ENCODE measurements at regions not wholly inside any gene's neighbourhood (a gene's known extent, or its start where the extent isn't known, plus 50 kb on each side); places are given as distances from the start of the nearest gene placed in this dataset.

GRCh38 chr5:85441156-85441555 is 1056.5 kb upstream of the EDIL3 start:
- H3K27me3 Mint-ChIP-seq = no peaks in the 10 kb centered on the region
- no peak overlapping the region for H3K4me3 Mint-ChIP-seq (ENCODE audit: low read depth)
- no peaks in the 10 kb centered on the region for H3K36me3 Mint-ChIP-seq (ENCODE audit: insufficient read depth)
- no peak for DNase-seq (ENCODE audit: low spot score, unreplicated experiment)
- TF ChIP-seq CTCF (IDR thresholded peaks at IDR 0.05; ENCODE audit: unreplicated experiment) = no peak
- no peak overlapping the region for H3K27ac Mint-ChIP-seq
- no peaks in the 10 kb centered on the region for H3K9me3 Mint-ChIP-seq (ENCODE audit: low read depth)
- H3K4me1 Mint-ChIP-seq (ENCODE audit: low read depth) = no peaks in the 10 kb centered on the region

DNA sequence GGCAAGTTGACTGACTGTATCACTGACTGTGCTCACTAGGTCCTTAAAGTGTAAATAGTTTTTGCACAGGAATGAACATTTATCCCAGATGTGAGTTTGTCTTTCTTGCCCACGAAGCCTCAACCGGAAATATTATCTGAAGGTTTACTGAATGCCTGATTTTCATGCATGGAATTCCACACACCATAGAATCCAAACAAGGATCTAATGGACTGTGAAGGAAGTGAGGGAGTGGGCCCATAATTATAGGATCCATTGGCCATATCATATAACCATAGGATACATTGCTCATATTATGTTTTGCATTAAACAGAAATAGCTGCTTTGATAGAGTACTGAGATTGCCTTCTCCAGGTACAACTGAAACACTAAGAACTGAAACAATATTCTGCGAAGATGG is 1057.2 kb upstream of the EDIL3 start:
- H3K27me3 Mint-ChIP-seq = no peaks in the 10 kb centered on the region
- DNase-seq (ENCODE audit: low spot score, unreplicated experiment) = no peak
- no peak for TF ChIP-seq CTCF (IDR thresholded peaks at IDR 0.05; ENCODE audit: unreplicated experiment)
- H3K36me3 Mint-ChIP-seq (ENCODE audit: insufficient read depth) = no peaks in the 10 kb centered on the region
- no peak overlapping the region for H3K27ac Mint-ChIP-seq
- no peaks in the 10 kb centered on the region for H3K4me1 Mint-ChIP-seq (ENCODE audit: low read depth)
- H3K4me3 Mint-ChIP-seq (ENCODE audit: low read depth) = no peak overlapping the region
- no peaks in the 10 kb centered on the region for H3K9me3 Mint-ChIP-seq (ENCODE audit: low read depth)

DNA sequence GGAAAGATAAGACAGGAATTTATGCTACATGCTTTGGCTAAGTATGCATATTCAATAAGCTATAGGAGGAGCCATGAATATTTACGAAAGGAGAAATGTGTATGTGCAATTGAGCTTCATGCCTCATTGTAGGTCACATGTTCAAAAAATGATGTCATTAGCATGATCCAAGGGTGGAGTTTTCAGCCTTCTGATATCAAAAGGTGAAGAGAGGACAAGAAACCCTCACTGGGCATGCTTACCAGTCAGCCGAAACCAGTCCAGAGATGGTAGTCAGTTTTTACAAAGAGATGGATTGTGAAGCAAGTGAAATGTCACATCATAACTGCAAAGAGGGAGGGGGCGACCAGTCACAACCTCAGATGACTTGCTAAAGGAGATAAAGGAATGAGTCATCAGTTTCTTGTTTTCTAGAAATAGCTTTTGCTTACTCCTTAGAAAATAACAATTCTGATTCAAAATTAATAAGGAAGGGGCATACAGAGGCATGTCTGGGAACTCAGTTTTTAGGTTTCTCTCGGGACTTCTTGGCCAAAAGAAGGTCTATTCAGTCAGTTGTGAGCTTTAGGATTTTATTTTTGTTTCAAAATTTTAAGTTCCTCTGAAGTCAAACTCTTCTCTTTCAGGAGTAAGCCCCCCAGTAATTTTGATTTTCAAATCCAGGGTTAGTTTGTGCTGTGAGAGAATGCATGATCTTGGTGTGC is 1067.8 kb upstream of the EDIL3 start:
- TF ChIP-seq CTCF (IDR thresholded peaks at IDR 0.05; ENCODE audit: unreplicated experiment) = no peak
- H3K27ac Mint-ChIP-seq = no peak overlapping the region
- no peaks in the 10 kb centered on the region for H3K4me1 Mint-ChIP-seq (ENCODE audit: low read depth)
- DNase-seq (ENCODE audit: low spot score, unreplicated experiment) = no peak
- H3K9me3 Mint-ChIP-seq (ENCODE audit: low read depth) = no peaks in the 10 kb centered on the region
- H3K4me3 Mint-ChIP-seq (ENCODE audit: low read depth) = no peak overlapping the region
- no peaks in the 10 kb centered on the region for H3K27me3 Mint-ChIP-seq
- H3K36me3 Mint-ChIP-seq (ENCODE audit: insufficient read depth) = no peaks in the 10 kb centered on the region

DNA sequence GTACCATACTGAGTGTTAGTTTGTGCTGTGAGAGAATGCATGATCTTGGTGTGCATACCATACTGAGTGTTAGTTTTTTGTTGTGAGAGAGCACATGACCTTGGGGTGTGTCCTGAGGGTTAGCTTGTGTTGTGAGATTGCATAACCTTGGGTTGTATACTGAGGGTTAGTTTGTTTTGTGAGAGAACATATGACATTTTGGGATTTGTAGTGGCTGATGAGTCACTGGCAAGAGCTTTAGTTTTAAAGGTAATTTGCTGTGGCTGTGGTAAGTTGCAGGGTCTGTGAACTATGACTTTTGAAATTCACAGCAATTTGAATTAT is 1068.3 kb upstream of the EDIL3 start:
- Mint-ChIP-seq H3K27me3 (no peaks in the 10 kb centered on the region), H3K9me3 (ENCODE audit: low read depth) (no peaks in the 10 kb centered on the region), H3K27ac (no peak overlapping the region), H3K4me1 (ENCODE audit: low read depth) (no peaks in the 10 kb centered on the region), H3K4me3 (ENCODE audit: low read depth) (no peak overlapping the region), H3K36me3 (ENCODE audit: insufficient read depth) (no peaks in the 10 kb centered on the region)
- DNase-seq (ENCODE audit: low spot score, unreplicated experiment) = no peak
- no peak for TF ChIP-seq CTCF (IDR thresholded peaks at IDR 0.05; ENCODE audit: unreplicated experiment)

DNA sequence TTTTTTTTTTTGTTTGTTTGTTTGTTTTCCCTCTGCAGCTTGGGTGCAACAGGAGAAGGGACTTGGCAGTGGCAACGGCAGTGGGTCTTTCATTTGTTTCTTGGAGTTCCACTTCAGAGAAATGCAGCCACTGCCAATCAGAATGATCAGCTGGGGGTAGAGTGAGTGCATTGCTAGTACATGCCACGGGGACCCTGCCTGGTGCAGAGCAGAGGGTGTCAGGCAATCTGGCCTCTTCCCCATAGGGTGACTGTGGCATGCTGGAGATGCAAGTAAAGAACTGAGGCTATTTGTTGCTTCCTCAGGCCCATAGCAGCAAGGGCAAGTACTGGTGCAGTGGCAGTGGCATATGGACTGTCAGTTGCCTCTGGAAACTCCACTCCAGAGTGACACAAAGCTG is 1073.6 kb upstream of the EDIL3 start:
- Mint-ChIP-seq H3K36me3 (ENCODE audit: insufficient read depth) (no peaks in the 10 kb centered on the region), H3K4me1 (ENCODE audit: low read depth) (no peaks in the 10 kb centered on the region), H3K27ac (no peak overlapping the region), H3K9me3 (ENCODE audit: low read depth) (no peaks in the 10 kb centered on the region), H3K4me3 (ENCODE audit: low read depth) (no peak overlapping the region), H3K27me3 (no peaks in the 10 kb centered on the region)
- TF ChIP-seq CTCF (IDR thresholded peaks at IDR 0.05; ENCODE audit: unreplicated experiment) = no peak
- DNase-seq (ENCODE audit: low spot score, unreplicated experiment) = no peak

Data from progenitor cell of endocrine pancreas (in vitro differentiated cells).